H1 (cell line): ENCODE measurements at regions not wholly inside any gene's neighbourhood (a gene's known extent, or its start where the extent isn't known, plus 50 kb on each side); places are given as distances from the start of the nearest gene placed in this dataset.

Experiments
- BCL11A ChIP-seq, 2 experiments: IDR thresholded peaks; one replicate each; pipeline ENCODE4 v1.6.1; 2011; ENCODE audit warnings: low read depth in 2 of 2, low read length in 2 of 2, mild to moderate bottlenecking in 2 of 2
- BRCA1 ChIP-seq: IDR thresholded peaks from 2 replicates; pipeline ENCODE4 v1.6.1; 2012; ENCODE audit warnings: low read depth, low read length, improper control_type of control experiment
- CTBP2 ChIP-seq: IDR thresholded peaks from 2 replicates; pipeline ENCODE4 v1.7.0; 2011; ENCODE audit warnings: borderline replicate concordance, mild to moderate bottlenecking, moderate library complexity, mixed read lengths, low read length; ENCODE audit not compliant: insufficient read depth, insufficient read length
- CTCF ChIP-seq, 3 experiments: IDR thresholded peaks; 1 replicate in 2 of 3; 2 replicates in 1 of 3; pipeline versions ENCODE4 v1.5.1 to v1.6.1; 2011; ENCODE audit warnings: low read length in 3 of 3, mild to moderate bottlenecking in 3 of 3, inconsistent platforms in 2 of 3, low read depth in 1 of 3, moderate library complexity in 1 of 3; ENCODE audit not compliant: insufficient read depth in 1 of 3; ENCODE audit errors: control extremely low read depth in 1 of 3
- EZH2 ChIP-seq: fragments of 200-600 bp; sonication (generic); IDR thresholded peaks from 2 replicates; pipeline ENCODE4 v1.7.1; 2012; ENCODE audit warnings: low read depth, mild to moderate bottlenecking, moderate library complexity, low read length, inconsistent platforms; ENCODE audit not compliant: severe bottlenecking
- JUND ChIP-seq: IDR thresholded peaks from 2 replicates; pipeline ENCODE4 v1.6.1; 2011; ENCODE audit warnings: mild to moderate bottlenecking, improper control_type of control experiment, low read length
- KDM5A ChIP-seq: fragments of 200-600 bp; IDR thresholded peaks from 2 replicates; pipeline ENCODE4 v1.7.1; 2012; ENCODE audit warnings: mild to moderate bottlenecking, low read length, inconsistent platforms, mixed read lengths
- PHF8 ChIP-seq: fragments of 200-600 bp; sonication (generic); conservative IDR thresholded peaks from 2 replicates; pipeline ENCODE4 v1.7.1; 2012; ENCODE audit warnings: low read depth, mild to moderate bottlenecking, inconsistent platforms, low read length, moderate library complexity
- RFX5 ChIP-seq: IDR thresholded peaks from 2 replicates; pipeline ENCODE4 v1.6.1; 2011; ENCODE audit warnings: low read depth, low read length, improper control_type of control experiment, borderline replicate concordance
- SP1 ChIP-seq: IDR thresholded peaks from 2 replicates; pipeline ENCODE4 v1.6.1; 2011; ENCODE audit warnings: low read depth, low read length
- SP2 ChIP-seq: IDR thresholded peaks from 2 replicates; pipeline ENCODE4 v1.6.1; 2012; ENCODE audit warnings: mild to moderate bottlenecking, low read length, inconsistent platforms
- TEAD4 ChIP-seq: IDR thresholded peaks from 2 replicates; pipeline ENCODE4 v1.6.1; 2012; ENCODE audit warnings: low read depth, low read length, inconsistent platforms, mixed read lengths
- USF2 ChIP-seq: IDR thresholded peaks from 2 replicates; pipeline ENCODE4 v1.6.1; 2011; ENCODE audit warnings: low read length, improper control_type of control experiment
- ZNF274 ChIP-seq: IDR thresholded peaks from 2 replicates; pipeline ENCODE4 v1.7.0; 2012; ENCODE audit warnings: low read length, borderline replicate concordance; ENCODE audit errors: extremely low read depth

- TF ChIP-seq CTCF (IDR thresholded peaks at IDR 0.05; ENCODE audit: control extremely low read depth in 1 of 3, insufficient read depth in 1 of 3, low read depth in 1 of 3, low read length in 3 of 3) (no peak), BRCA1 (no peak), TEAD4 (no peak), ZNF274 (no peak), RFX5 (no peak), BCL11A (IDR thresholded peaks at IDR 0.05; ENCODE audit: low read depth in 2 of 2, low read length in 2 of 2) (no peak), SP1 (no peak), JUND (no peak), PHF8 (no peak), USF2 (no peak), CTBP2 (no peak), EZH2 (no peak), KDM5A (no peak), SP2 (no peak)
Measured at GRCh38 chr2:217070043-217070430, 210.2 kb upstream of the TNP1 start.
